SK-N-MC (cell line): ENCODE measurements at regions not wholly inside any gene's neighbourhood (a gene's known extent, or its start where the extent isn't known, plus 50 kb on each side); places are given as distances from the start of the nearest gene placed in this dataset.

Experiments used
- EZH2 ChIP-seq: fragments of 200-600 bp; sonication (generic); IDR thresholded peaks from one replicate; pipeline ENCODE4 v1.6.1; 2017; ENCODE audit warnings: antibody characterized with exemption
- FOXP2 ChIP-seq: optimal IDR thresholded peaks from 2 replicates; pipeline ENCODE3; 2011; ENCODE audit warnings: mild to moderate bottlenecking, moderate library complexity; ENCODE audit not compliant: insufficient read depth; ENCODE audit errors: extremely low read length, control extremely low read depth
- POLR2AphosphoS5 ChIP-seq: IDR thresholded peaks from 2 replicates; pipeline ENCODE4 v1.6.1; 2012; ENCODE audit warnings: mild to moderate bottlenecking, low read depth, low read length, borderline replicate concordance

DNA sequence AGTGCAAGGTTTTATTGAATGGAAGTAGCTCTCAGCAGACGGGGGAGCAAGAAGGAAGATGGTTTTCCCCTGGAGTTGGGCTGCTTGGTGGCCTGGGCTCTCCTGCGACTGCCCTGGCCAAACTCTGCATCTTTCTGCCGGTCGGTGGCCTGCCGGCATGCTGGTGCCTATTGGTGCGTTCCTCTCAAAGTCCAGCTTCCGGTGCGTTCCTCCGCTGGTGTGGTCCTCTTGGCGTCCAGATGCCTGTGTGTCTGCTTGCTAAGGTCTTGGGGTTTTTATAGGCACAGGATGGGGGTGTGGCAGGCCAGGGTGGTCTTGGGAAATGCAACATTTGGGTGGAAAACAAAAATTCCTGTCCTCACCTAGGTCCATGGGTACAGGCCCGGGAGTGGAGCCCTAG, 567.4 kb upstream of the CNTN5 start:
- TF ChIP-seq POLR2AphosphoS5 (no peak), EZH2 (no peak), FOXP2 (no peak)
